DOHH2 (cell line): ENCODE measurements at regions not wholly inside any gene's neighbourhood (a gene's known extent, or its start where the extent isn't known, plus 50 kb on each side); places are given as distances from the start of the nearest gene placed in this dataset.

Experiments used
- CTCF ChIP-seq: fragments of 200-600 bp; sonication (generic); IDR thresholded peaks from one replicate; pipeline ENCODE4 v1.5.1; 2014; ENCODE audit warnings: antibody characterized with exemption, mild to moderate bottlenecking, low read depth, low read length; ENCODE audit not compliant: poor library complexity, severe bottlenecking
- EZH2phosphoT487 ChIP-seq: fragments of 200-600 bp; sonication (generic); IDR thresholded peaks from 2 replicates; pipeline ENCODE4 v1.6.1; 2017; ENCODE audit warnings: borderline replicate concordance, mild to moderate bottlenecking, antibody characterized with exemption, low read length, moderate library complexity, mixed read lengths

GRCh38 chr20:60713396-60713795 lies 538.7 kb upstream of the CDH4 start:
- TF ChIP-seq CTCF = no peak
- TF ChIP-seq EZH2phosphoT487 = no peak
